ENCODE measurements at regions not wholly inside any gene's neighbourhood (a gene's known extent, or its start where the extent isn't known, plus 50 kb on each side); places are given as distances from the start of the nearest gene placed in this dataset.

- TF ChIP-seq CTCF (IDR thresholded peaks at IDR 0.05; ENCODE audit: insufficient read depth, low read length, poor library complexity, severe bottlenecking) (no peak), EZH2phosphoT487 (conservative IDR thresholded peaks at IDR 0.05; ENCODE audit: low read length) (no peak)
Measured at GRCh38 chr22:44583061-44583760, 85.2 kb upstream of the RTL6 start.
